ENCODE measurements at regions not wholly inside any gene's neighbourhood (a gene's known extent, or its start where the extent isn't known, plus 50 kb on each side); places are given as distances from the start of the nearest gene placed in this dataset.

DNA sequence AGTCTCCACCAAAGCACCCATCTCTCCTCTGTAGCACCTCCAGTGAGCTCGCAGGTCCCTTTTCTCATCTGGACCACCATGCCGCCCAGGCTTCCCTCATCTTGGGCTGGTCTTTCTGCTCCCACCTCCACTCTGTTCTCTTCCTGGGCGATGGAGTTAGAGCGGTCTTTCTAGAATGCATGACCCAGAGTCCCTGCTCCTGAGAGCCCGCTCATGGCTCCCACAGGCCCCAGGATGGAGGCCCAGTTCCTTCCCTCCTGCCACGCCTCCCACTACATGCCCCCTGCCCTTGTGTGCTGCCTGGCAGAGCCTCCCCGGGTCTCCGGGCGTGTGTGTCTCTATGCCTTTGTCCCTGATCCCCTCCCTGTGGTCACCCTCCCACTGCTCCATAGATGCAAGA, 100.7 kb upstream of the RTL1 start:
- no peak for DNase-seq (ENCODE audit: low spot score)

GRCh38 chr14:101004954-101005353, 101.4 kb upstream of the RTL1 start:
- DNase-seq (ENCODE audit: low spot score) = no peak

DNA sequence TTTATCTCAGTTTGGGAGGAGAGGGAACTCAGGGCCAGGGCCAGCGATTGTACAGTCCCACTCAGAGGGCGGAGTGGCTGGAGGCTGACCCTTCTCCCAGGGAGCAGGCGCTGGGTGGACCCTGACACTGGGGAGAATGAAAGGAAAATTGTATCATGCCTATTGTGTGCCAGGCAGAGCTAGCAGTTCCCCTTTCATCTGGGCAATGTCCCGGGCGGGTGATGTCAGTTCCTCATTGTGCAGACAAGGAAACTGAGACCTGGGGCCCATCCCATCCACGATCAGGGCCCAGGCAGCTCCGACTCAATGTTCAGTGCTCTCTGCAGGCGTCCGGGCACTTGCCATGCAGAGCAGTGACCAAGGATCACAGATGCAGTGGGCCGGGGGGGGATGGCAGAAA, 101.9 kb upstream of the RTL1 start:
- no peak for DNase-seq (ENCODE audit: low spot score)

DNA sequence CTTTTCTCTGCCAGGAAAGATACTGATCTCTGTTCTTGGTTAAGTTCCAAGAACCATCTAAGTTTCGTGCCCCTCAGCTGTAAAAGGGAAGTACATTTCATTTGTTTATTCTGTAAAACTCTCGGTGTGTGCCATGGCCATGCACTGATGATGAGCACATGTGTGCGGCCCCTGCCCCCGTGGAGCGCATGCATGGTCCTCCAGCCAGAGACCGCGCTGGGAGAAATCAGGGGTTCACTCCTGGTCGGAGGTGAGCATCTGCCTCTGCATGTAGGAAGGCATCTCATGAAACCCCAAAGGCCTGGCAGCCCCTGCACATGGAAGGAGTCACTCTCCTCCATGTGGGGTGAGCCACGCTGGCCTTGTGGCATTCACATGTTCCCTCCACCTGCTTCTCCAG, 102.5 kb upstream of the RTL1 start:
- DNase-seq (ENCODE audit: low spot score) = no peak

DNA sequence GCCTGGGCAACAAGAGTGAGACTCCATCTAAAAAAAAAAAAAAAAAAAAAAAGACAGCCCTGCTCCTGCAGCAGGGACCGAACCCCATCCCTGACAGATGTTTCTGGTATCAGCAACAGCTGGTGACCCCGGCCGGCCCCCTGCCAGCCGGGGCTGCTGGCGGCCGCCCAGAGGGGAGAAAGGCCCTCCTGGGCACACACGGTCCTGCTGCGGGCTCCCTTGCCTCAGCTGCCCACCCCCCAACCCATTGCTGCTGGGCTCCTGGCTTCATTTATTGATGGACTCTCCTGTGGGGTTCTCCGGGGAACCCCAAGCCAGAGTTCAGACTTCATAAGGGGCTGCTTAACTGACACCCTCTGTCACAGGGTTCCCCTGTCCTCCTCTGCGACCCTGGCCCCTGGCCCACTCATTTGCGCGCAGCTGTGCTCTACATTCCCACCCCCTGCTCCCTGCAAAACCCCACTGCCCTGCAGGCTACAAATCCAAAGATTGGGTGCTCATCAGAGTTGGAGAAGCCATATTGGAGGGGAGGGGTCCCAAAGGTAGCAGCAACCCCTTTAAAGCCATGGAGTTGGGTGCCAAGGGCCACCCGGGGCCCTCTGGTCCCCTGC, 103.6 kb upstream of the RTL1 start:
- DNase-seq (ENCODE audit: low spot score) = no peak

GRCh38 chr14:101007765-101008164, 104.2 kb upstream of the RTL1 start:
- DNase-seq (ENCODE audit: low spot score) = no peak

DNA sequence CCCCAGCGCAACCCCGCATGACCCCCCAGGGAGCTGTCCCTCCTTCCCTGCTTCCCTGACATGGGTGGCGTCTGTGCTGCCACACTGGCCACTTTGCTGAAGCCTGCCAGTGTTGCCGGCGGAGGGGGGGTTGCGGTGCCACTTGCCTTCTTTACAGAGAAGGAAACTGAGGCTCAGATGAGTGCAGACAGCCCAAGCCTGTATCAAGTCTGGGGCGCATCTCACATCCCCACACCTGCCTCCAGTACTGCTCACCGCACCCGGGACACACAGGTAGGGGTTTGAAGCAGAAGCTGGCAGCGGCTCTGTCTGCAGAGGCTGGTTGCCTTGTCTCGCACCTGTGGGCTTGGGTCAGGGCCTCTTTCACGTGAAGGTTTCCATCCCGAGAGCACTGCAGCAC, 104.7 kb upstream of the RTL1 start:
- no peak for DNase-seq (ENCODE audit: low spot score)

DNA sequence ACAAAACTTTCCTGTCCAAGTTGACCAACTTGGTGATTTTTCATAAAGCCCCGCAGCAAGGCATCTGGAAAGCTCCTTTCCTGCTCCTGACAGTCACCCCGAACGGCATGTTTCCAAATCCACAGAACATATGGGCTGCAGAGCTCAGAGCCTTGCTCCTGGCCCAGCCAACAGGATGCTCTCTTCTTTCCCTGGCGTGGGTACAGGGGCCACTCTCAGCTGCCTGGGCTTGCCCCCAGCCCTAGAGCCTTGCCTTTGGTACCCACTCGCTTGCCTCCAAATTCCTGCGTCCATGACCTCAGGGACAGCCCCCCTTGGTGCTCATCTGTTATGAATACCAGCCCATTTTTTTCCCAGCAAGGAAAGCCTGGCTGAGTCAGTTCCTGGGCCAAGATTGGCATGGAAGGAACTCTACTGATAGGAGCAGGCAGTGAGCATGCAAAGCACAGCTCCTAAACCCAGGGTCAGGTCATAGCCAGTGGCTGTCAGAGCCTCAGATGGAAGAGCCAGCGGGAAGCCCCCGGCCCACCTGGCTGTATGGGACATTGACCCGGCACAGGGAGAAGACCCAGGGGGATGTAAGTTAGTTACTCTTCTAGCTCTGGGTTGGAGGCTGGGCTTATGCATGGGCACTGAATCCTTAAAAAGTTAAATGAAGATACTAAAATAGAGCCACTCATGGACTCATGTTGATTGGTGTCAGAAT, 105.3 kb upstream of the RTL1 start:
- DNase-seq (ENCODE audit: low spot score) = no peak

GRCh38 chr14:101009531-101009930, 106.0 kb upstream of the RTL1 start:
- DNase-seq (ENCODE audit: low spot score) = no peak

GRCh38 chr14:101010293-101010692, 106.8 kb upstream of the RTL1 start:
- DNase-seq (ENCODE audit: low spot score) = no peak

- no peak for DNase-seq (ENCODE audit: low spot score)
Measured at GRCh38 chr14:101010835-101011234, 107.3 kb upstream of the RTL1 start.

DNA sequence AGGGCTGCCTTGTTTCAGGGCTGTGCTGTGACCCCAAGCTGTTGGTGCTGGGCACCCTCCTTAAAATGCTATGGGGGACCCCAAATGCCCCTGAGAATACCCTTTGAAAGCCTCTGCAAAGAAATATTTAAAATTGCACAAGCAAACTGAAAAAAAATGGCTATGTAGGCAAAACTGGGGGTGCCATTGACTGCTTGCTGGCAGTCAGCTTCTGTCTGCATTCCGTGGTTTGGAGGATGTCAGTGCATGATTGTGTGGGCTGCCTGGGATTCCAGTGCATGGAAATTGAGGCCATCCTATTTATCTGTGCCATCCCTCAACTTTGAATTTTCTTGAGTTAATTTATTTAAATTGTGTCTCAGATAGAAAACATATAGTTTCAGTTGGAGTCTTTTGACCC, 113.7 kb upstream of the RTL1 start:
- DNase-seq (ENCODE audit: low spot score) = no peak

GRCh38 chr14:101017806-101018560, 114.5 kb upstream of the RTL1 start:
- DNase-seq (ENCODE audit: low spot score) = no peak

DNA sequence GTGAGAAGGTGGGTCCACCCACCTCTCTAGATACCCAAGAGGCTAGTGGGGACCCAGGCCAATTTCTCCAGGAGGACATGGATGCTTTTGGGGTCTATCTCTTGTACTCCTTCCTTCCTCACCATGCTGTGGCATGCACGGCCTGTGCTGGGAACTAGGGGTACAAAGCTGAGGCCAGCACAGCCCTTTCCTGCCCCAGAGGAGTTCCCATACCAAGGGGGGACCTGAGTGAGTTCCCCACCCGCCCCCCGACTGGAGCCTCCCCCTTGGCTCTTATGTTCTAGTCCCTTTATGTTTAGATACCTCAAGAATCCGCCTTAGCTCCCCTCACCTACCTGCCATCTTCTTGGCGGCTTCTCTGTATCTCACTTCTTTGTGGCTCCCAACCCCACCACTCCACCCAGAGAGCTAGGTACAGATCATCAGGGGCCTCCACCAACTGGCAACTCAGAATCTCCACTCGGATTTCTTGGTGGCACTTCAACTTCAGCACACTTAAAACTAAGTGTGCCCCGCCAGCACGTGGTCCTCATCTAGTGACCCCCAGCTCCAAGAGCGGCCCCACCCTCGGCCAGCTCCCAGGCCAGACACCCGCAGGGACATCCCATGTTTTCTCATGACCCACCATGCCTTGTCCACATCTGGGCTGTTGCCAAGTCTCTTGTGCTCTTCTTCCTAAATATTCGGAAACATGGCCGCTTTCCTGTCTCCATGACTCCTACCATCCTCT, 115.2 kb upstream of the RTL1 start:
- DNase-seq (ENCODE audit: low spot score) = no peak

GRCh38 chr14:101019541-101019940, 116.0 kb upstream of the RTL1 start:
- no peak for DNase-seq (ENCODE audit: low spot score)

- DNase-seq (ENCODE audit: low spot score) = no peak
Measured at GRCh38 chr14:101019990-101020710, 116.6 kb upstream of the RTL1 start.

GRCh38 chr14:101020834-101021370, 117.4 kb upstream of the RTL1 start:
- DNase-seq (ENCODE audit: low spot score) = no peak

GRCh38 chr14:101022121-101022520, 118.6 kb upstream of the RTL1 start:
- no peak for DNase-seq (ENCODE audit: low spot score)

GRCh38 chr14:101022916-101023435, 119.5 kb upstream of the RTL1 start:
- no peak for DNase-seq (ENCODE audit: low spot score)

- no peak for DNase-seq (ENCODE audit: low spot score)
Measured at GRCh38 chr14:101024686-101025085, 121.2 kb upstream of the RTL1 start.

DNA sequence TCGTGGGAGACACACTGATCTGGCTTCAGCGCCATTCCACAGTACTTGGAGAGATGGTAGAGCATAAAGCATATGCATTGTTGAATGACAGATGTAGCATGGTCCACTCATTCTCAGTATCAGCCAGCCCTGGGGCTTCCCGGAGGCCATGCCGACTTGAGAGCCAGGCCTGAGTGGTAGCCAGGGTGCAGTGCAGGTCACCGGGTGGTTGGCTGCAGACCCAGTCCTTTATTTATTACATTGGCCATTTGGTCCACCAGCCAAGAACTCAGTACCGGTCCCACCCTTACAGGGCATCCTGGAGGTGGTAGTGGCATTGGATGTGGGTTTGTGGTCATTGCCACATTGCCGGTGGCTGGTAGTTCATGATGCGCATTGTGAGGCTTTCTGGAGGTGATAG, 121.6 kb upstream of the RTL1 start:
- no peak for DNase-seq (ENCODE audit: low spot score)

DNA sequence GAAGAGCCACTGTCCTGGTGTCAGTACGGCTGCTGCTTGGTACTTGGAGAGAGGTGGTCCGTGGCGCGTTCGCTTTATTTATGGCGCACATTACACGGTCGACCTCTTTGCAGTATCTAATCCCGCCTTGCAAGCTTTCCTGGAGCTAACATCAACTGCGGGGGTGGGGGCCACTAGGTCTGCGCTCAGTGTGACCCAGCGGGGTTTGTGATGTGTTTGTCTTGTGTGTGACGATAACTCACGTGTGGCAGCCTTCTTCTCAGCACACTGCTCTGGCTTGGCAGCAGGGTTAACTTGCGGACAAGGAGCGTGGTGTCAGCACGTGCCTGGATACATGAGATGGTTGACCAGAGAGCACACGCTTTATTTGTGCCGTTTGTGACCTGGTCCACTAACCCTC, 122.2 kb upstream of the RTL1 start:
- no peak for DNase-seq (ENCODE audit: low spot score)

Data from hematopoietic multipotent progenitor cell treated with erythropoietin and hydrocortisone succinate and interleukin-3 and kit ligand, for 15 days (in vitro differentiated cells).